AG04450 (cell line): ENCODE measurements at regions not wholly inside any gene's neighbourhood (a gene's known extent, or its start where the extent isn't known, plus 50 kb on each side); places are given as distances from the start of the nearest gene placed in this dataset.
"Not testable (repeated sequence)": the region's sequence is repeated elsewhere in the genome, so short reads cannot be mapped to it uniquely, and the experiment has no call there.

ENCODE experiments used
- CTCF ChIA-PET: fragments of 300-600, 350-600 bp; formaldehyde crosslinking; extraction: SDS; loops from one replicate; lab custom pipeline; 2022; ENCODE audit warnings: antibody characterized with exemption, inconsistent platforms; lab: Charles Lee
- POLR2A ChIA-PET: fragments of 350-600 bp; formaldehyde crosslinking; extraction: SDS; loops from one replicate; lab custom pipeline; 2021; ENCODE audit warnings: antibody characterized with exemption, inconsistent platforms; lab: Yijun Ruan, JAX
- DNase-seq: peaks from one replicate; pipeline ENCODE4 v3.0.0-alpha.2; 2011; ENCODE audit warnings: low read depth, low spot score
- H3K27ac ChIP-seq: one replicate; pipeline ENCODE4 v1.5.1; 2012; ENCODE audit warnings: low read depth, low read length, control low read depth
- H3K27me3 ChIP-seq: one replicate; pipeline ENCODE4 v1.6.0; 2012; ENCODE audit warnings: low read length; ENCODE audit not compliant: control insufficient read depth, insufficient read depth
- H3K4me3 ChIP-seq: 2 replicates; pipeline ENCODE4 v1.5.1; 2011; ENCODE audit warnings: mild to moderate bottlenecking, low read depth, low read length, control low read depth
- H3K9me3 ChIP-seq: 2 replicates; pipeline ENCODE4 v1.5.1; 2012; ENCODE audit warnings: low read length; ENCODE audit not compliant: control insufficient read depth, insufficient read depth
- CTCF ChIP-seq: IDR thresholded peaks from 2 replicates; pipeline ENCODE4 v1.5.1; 2011; ENCODE audit warnings: low read depth, low read length, control low read depth, inconsistent platforms

GRCh38 chr11:130560000-130560780 is 111.7 kb downstream of the ADAMTS15 start:
- H3K27ac ChIP-seq: no peak overlapping the region
- no peak overlapping the region for H3K4me3 ChIP-seq
- no peak for TF ChIP-seq CTCF
- H3K9me3 ChIP-seq: no peaks in the 10 kb centered on the region
- no peak for DNase-seq
- no peaks in the 10 kb centered on the region for H3K27me3 ChIP-seq
- ChIA-PET POLR2A (no interaction called here), CTCF (no interaction called here)

GRCh38 chr11:130560781-130561109 is 112.3 kb downstream of the ADAMTS15 start:
- CTCF ChIA-PET: no interaction called here
- POLR2A ChIA-PET: no interaction called here
- TF ChIP-seq CTCF: no peak

DNA sequence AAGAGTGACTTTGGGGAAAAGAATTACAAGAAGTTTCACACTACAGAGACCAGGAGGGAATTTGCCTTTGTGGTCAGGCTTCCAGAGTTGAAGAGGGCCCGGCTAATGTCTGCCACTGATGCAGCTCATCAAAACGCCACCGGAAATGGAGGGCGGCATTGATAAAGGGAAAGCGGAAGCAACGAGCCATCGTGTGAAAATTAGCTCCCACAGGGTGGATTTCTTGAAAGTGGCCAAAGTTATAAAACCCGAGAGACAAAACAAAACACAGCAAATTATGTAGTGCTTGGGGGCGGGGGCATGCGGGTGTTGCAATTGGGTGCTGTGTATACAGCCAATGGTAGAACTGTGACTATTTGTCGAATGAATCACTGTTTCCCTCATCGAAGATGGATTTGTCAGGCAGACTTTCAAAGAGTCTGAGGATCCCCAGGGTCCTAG is 113.0 kb downstream of the ADAMTS15 start:
- TF ChIP-seq CTCF: no peak
- no peak overlapping the region for H3K4me3 ChIP-seq
- DNase-seq: no peak
- POLR2A ChIA-PET: no interaction called here
- CTCF ChIA-PET: no interaction called here
- H3K9me3 ChIP-seq: no peaks in the 10 kb centered on the region
- no peak overlapping the region for H3K27ac ChIP-seq
- no peaks in the 10 kb centered on the region for H3K27me3 ChIP-seq

More at GRCh38 chr11:130560781-130561109, 112.3 kb downstream of the ADAMTS15 start:
- Histone ChIP-seq H3K27ac (no peak overlapping the region), H3K27me3 (no peaks in the 10 kb centered on the region), H3K9me3 (no peaks in the 10 kb centered on the region), H3K4me3 (no peak overlapping the region)
- no peak for DNase-seq

GRCh38 chr11:130562549-130562948 is 114.1 kb downstream of the ADAMTS15 start:
- CTCF ChIA-PET: no interaction called here
- POLR2A ChIA-PET: no interaction called here
- H3K9me3 ChIP-seq: no peaks in the 10 kb centered on the region
- no peak overlapping the region for H3K27ac ChIP-seq
- no peak overlapping the region for H3K4me3 ChIP-seq
- H3K27me3 ChIP-seq: no peaks in the 10 kb centered on the region
- no peak for TF ChIP-seq CTCF
- DNase-seq: no peak

DNA sequence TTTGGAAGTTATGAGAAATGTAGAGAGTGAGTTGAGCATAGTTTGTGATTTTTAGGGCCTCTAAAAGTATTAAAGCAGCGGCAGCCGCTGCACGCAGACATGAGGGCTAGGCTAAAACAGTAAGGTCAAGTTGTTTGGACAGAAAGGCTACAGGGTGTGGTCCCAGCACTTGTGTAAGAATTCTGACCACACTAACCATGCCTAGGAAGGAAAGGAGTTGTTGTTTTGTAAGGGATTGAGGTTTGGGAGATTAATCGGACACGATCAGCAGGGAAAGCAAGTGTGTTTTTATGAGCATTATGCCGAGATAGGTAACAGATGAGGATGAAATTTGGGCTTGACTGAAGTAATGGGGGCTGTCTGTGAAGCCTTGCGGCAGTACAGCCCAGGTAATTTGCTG is 117.9 kb downstream of the ADAMTS15 start:
- POLR2A ChIA-PET, DNase-seq, H3K27me3 ChIP-seq, H3K9me3 ChIP-seq, H3K4me3 ChIP-seq, H3K27ac ChIP-seq, CTCF ChIA-PET: not testable (repeated sequence)
